ACC112 (cell line): ENCODE measurements at regions not wholly inside any gene's neighbourhood (a gene's known extent, or its start where the extent isn't known, plus 50 kb on each side); places are given as distances from the start of the nearest gene placed in this dataset.

Experiments used
- H2AFZ ChIP-seq: fragments of 200-600 bp; sonication (generic); one replicate; pipeline ENCODE4 v1.6.0; 2017; ENCODE audit warnings: antibody characterized with exemption, low read length; ENCODE audit not compliant: unreplicated experiment
- H3K27ac ChIP-seq: fragments of 200-600 bp; sonication (generic); 2 replicates; pipeline ENCODE4 v1.5.1; 2014; ENCODE audit warnings: low read depth, mild to moderate bottlenecking, antibody characterized with exemption, low read length, moderate library complexity
- H3K27me3 ChIP-seq: fragments of 200-600 bp; sonication (generic); 2 replicates; pipeline ENCODE4 v1.6.1; 2014; ENCODE audit warnings: mild to moderate bottlenecking, antibody characterized with exemption, low read length, moderate library complexity, mixed read lengths; ENCODE audit not compliant: insufficient read depth
- H3K36me3 ChIP-seq: fragments of 200-600 bp; sonication (generic); 2 replicates; pipeline ENCODE4 v1.6.1; 2016; ENCODE audit warnings: mild to moderate bottlenecking, antibody characterized with exemption, low read length, moderate library complexity, mixed read lengths; ENCODE audit not compliant: insufficient read depth
- H3K4me1 ChIP-seq: fragments of 200-600 bp; sonication (generic); one replicate; pipeline ENCODE4 v1.6.1; 2016; ENCODE audit warnings: low read length, mixed read lengths; ENCODE audit not compliant: insufficient read depth, unreplicated experiment, control insufficient read depth
- H3K4me3 ChIP-seq: fragments of 200-600 bp; sonication (generic); 2 replicates; pipeline ENCODE4 v1.5.1; 2014; ENCODE audit warnings: mild to moderate bottlenecking, low read depth, low read length
- H3K79me2 ChIP-seq: fragments of 200-600 bp; sonication (generic); one replicate; pipeline ENCODE4 v1.6.0; 2016; ENCODE audit warnings: low read length; ENCODE audit not compliant: control insufficient read depth, unreplicated experiment, insufficient read depth

DNA sequence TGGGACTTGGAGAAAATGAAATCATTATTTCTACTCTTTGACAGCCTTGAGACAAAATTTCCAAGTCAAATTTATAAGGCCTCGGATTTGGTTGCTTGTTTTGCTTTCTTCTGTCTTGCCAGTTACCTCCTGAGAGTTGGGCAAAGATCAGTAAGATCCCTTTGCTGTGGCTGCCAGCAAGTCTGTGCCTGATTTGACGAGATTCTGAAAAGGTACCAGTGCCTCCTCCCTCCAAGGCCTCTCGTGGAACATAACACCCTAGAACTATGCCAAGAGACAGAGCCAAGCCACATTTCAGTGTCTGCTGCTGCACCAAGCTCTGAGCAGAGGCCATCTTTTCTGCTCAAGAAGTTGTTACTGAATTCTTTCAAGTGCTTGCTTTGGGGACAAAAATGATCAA, 61.0 kb downstream of the GTPBP8 start:
- H3K27me3 ChIP-seq: peaks cover 2% of the 10 kb centered on the region; the same call in 1 of the 2 replicates
- no peak overlapping the region for H2AFZ ChIP-seq
- peak overlapping the region; percentile 67 for H3K4me3 ChIP-seq

DNA sequence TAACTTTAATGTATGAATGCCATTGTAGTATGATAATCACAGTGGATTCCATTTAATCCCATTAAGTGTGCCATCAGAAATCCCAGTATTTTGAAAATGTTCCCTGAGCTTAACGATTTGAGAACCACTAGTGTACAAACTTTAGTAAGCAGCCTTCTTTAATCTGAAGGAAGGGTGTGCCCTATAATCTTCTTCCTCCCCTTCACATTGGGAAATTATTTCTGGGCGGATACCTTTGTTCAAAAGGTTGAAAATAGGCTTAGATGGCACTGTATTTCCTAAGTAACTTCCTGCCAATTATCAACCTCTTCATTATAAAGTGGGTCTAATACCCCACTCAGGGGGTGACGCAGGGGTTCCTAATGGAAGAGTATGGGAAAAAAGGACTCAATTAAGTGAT, 62.4 kb downstream of the GTPBP8 start:
- Histone ChIP-seq H2AFZ (no peak overlapping the region), H3K36me3 (no peaks in the 10 kb centered on the region), H3K27ac (no peak overlapping the region), H3K4me1 (peaks cover 19% of the 10 kb centered on the region), H3K4me3 (no peak overlapping the region), H3K79me2 (no peaks in the 10 kb centered on the region), H3K27me3 (peaks cover 4% of the 10 kb centered on the region; the same call in 1 of the 2 replicates)

More for the DNA sequence above, 61.0 kb downstream of the GTPBP8 start:
- peaks cover 19% of the 10 kb centered on the region for H3K4me1 ChIP-seq
- H3K27ac ChIP-seq: no peak overlapping the region
- no peaks in the 10 kb centered on the region for H3K36me3 ChIP-seq
- H3K79me2 ChIP-seq: no peaks in the 10 kb centered on the region

DNA sequence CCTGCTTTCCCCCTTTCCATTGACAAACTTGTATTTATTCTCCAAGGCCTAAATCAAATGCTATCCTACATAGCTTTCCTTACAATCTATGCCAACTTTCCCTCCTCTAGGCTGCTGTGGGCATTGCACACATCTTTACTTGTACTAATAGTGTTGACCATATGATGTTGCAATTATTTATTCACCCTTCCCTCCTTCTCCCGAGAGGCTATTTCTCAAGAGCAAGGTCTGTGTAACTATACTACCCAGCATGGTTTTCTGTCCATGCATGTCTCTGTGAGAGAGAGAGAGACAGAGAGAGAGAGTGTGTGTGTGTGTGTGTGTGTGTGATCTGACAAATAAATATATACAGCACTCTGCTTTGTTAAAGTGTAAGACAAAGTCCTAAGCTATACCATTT, 63.8 kb downstream of the GTPBP8 start:
- H3K4me3 ChIP-seq: no peak overlapping the region
- H3K79me2 ChIP-seq: no peaks in the 10 kb centered on the region
- no peak overlapping the region for H2AFZ ChIP-seq
- H3K27ac ChIP-seq: no peak overlapping the region
- H3K4me1 ChIP-seq: peaks cover 19% of the 10 kb centered on the region
- no peaks in the 10 kb centered on the region for H3K36me3 ChIP-seq
- H3K27me3 ChIP-seq: peaks cover 4% of the 10 kb centered on the region; the same call in 1 of the 2 replicates

DNA sequence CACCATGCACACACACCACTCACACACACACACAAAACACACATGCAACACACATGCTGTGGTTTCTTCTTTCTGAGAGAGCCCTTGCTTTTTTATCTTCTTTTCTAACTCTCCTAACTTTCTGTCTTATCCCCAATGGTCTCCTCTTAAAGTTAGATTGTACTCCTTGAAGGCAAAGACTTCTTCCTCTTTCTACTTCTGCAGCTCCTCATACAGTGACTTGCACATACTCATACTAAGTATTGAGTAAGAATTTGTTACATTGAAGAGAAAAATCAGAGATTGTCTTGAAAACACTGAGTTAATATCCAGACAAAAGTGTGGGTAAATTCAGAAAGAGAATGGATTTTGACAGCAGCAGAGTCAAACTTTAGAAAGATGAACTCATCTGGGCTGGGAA, 64.4 kb downstream of the GTPBP8 start:
- no peak overlapping the region for H2AFZ ChIP-seq
- H3K27me3 ChIP-seq: peaks cover 4% of the 10 kb centered on the region; the same call in 1 of the 2 replicates
- no peak overlapping the region for H3K4me3 ChIP-seq
- no peak overlapping the region for H3K27ac ChIP-seq
- no peaks in the 10 kb centered on the region for H3K36me3 ChIP-seq
- H3K79me2 ChIP-seq: no peaks in the 10 kb centered on the region
- peaks cover 19% of the 10 kb centered on the region for H3K4me1 ChIP-seq

DNA sequence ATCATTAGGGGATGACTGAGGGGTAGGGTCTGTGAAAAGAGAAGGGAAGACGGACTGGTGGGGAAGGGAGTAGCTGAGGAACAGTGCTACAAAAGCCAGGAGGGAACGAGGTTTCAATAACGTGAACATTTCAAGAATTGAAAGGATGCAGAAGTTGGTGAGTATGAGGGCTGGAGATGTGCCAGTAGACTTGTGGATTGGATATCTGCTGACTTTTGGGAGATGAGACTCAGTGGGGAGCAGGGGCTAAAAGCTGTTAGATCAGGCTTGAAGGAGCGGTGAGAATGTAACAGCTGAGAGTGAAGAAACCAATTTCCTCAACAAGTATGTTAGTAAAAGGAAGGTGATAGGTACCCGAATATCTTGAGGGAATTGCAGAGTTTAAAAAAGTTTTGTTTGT, 65.2 kb downstream of the GTPBP8 start:
- H3K36me3 ChIP-seq: no peaks in the 10 kb centered on the region
- peaks cover 19% of the 10 kb centered on the region for H3K4me1 ChIP-seq
- H3K4me3 ChIP-seq: no peak overlapping the region
- H2AFZ ChIP-seq: no peak overlapping the region
- no peaks in the 10 kb centered on the region for H3K79me2 ChIP-seq
- H3K27me3 ChIP-seq: peaks cover 4% of the 10 kb centered on the region; the same call in 1 of the 2 replicates
- H3K27ac ChIP-seq: no peak overlapping the region

DNA sequence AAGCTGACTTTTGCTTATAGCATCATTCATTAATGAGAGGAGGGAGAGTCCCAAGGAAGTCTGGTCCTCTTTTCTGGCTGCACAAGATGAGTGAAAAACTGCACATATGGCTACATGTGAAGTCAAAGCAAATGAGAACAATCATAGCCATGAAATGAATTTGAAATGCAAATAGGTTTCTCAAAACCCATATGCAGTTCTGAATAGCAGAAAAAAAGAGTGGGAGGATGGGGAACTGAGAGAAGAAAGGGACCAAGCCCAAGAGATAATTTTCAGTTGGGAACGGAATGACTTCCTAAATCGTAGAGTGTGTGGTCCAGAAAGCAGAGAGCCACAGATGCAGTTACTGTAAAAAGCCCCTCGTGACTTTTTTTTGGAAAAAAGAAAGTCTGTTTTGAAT, 66.3 kb downstream of the GTPBP8 start:
- Histone ChIP-seq H3K4me3 (no peak overlapping the region), H3K36me3 (no peaks in the 10 kb centered on the region), H3K4me1 (peaks cover 12% of the 10 kb centered on the region), H3K79me2 (no peaks in the 10 kb centered on the region), H3K27me3 (peaks cover 4% of the 10 kb centered on the region; the same call in 1 of the 2 replicates), H3K27ac (no peak overlapping the region), H2AFZ (no peak overlapping the region)

DNA sequence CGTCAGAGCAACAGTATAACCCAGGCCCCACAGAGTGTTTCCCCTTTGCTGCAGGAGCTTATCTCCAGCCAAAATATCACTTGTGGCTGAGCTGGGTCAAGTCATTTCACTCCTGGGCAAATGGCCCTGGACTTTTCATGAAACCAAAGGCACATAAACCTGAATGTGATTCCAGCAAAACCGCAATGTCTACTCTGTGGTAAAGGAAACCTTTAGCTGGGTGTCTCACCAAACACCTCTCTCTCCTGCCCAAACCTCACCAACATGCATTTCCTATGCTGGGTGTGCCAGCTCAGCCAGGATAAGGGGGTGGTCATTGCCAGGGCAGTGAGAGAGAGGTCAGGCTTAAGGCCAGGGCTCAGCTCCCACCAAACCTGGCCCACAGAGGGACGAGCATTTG, 67.4 kb downstream of the GTPBP8 start:
- Histone ChIP-seq H3K36me3 (no peaks in the 10 kb centered on the region), H3K27ac (no peak overlapping the region), H3K4me3 (no peak overlapping the region), H3K4me1 (peaks cover 12% of the 10 kb centered on the region), H2AFZ (no peak overlapping the region), H3K79me2 (no peaks in the 10 kb centered on the region), H3K27me3 (peaks cover 4% of the 10 kb centered on the region; the same call in 1 of the 2 replicates)

DNA sequence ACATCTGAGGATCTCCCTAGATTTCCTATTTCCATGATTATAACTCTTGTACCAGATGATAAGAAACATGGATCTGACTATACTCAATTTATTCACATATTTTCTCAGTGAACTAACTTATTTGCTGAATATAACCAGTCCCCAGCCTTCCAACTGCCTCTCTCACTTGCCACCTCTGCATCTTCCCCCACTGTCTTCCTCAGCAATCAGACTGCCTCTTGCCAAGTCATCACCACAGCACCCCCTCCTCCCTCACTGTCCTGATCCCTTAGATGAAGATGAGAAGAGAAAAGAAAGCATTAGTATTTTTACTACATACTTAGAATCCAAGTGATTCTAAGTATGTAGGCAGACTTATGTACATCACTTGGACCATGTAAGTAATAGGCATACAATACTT, 71.9 kb downstream of the GTPBP8 start:
- Histone ChIP-seq H3K4me3 (no peak overlapping the region), H2AFZ (no peak overlapping the region), H3K79me2 (no peaks in the 10 kb centered on the region), H3K27me3 (no peaks in the 10 kb centered on the region), H3K27ac (no peak overlapping the region), H3K4me1 (no peaks in the 10 kb centered on the region), H3K36me3 (no peaks in the 10 kb centered on the region)

DNA sequence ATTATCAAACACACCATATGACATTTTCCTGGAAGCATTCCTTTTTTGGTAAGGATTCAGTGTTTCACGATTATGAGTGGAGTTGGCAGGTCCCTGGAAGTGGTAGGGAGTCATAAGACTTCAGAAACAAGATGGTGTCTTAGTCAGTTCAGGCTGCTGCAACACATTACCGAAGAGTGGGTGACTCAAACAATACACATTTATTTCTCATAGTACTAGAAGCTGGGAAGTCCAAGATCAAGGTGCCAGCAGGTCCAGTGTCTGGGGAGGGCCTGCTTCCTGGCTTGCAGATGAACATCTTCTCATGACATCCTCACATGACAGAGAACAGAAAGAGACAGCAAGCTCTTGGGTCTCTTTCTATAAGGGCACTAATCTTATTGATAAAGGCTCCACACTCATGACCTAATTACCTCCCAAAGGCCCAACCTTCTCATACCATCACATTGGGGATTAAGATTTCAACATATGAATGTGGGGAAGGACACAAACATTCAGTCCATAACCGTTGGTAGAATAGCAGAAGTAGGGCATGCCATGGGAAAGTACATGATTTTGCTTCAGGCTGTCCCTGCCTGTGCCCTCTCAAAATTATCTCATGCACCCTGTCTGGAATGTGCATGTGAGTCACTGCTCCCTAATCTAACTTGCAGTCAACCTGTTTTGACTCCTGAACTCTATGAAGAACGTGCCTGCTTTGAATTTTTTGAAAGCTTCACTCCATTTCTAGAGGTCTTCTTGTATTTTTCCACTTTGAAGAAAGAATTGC, 72.5 kb downstream of the GTPBP8 start:
- no peaks in the 10 kb centered on the region for H3K4me1 ChIP-seq
- no peak overlapping the region for H2AFZ ChIP-seq
- H3K36me3 ChIP-seq: no peaks in the 10 kb centered on the region
- H3K27me3 ChIP-seq: no peaks in the 10 kb centered on the region
- H3K27ac ChIP-seq: no peak overlapping the region
- no peaks in the 10 kb centered on the region for H3K79me2 ChIP-seq
- H3K4me3 ChIP-seq: no peak overlapping the region

- no peak overlapping the region for H3K4me3 ChIP-seq
- H3K27ac ChIP-seq: no peak overlapping the region
- no peak overlapping the region for H2AFZ ChIP-seq
- no peaks in the 10 kb centered on the region for H3K36me3 ChIP-seq
- H3K27me3 ChIP-seq: no peaks in the 10 kb centered on the region
- no peaks in the 10 kb centered on the region for H3K4me1 ChIP-seq
- H3K79me2 ChIP-seq: no peaks in the 10 kb centered on the region
Measured at GRCh38 chr3:113064183-113064582, 73.4 kb downstream of the GTPBP8 start.

DNA sequence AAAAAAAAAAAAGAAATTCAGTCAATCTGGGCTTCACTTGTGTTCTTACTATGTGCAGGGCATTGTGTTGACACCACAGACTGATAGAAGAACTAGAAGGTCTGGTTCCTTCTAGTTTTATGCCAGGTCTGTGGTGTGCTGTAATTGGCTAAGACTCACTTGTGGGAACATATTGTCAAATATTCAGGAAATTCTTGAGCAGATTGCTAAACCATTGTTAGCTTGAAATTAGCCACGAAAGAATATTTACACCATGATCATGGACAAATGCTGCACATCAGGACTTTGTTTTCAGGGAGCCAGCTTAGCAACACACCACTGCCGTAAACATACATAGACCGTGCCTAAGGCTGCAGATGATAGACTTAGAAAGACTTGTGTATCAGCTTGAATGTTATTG, 74.6 kb downstream of the GTPBP8 start:
- no peaks in the 10 kb centered on the region for H3K27me3 ChIP-seq
- H2AFZ ChIP-seq: no peak overlapping the region
- H3K4me3 ChIP-seq: no peak overlapping the region
- H3K79me2 ChIP-seq: no peaks in the 10 kb centered on the region
- H3K36me3 ChIP-seq: no peaks in the 10 kb centered on the region
- peaks cover under 1% of the 10 kb centered on the region for H3K4me1 ChIP-seq
- no peak overlapping the region for H3K27ac ChIP-seq
